ENCODE measurements at regions not wholly inside any gene's neighbourhood (a gene's known extent, or its start where the extent isn't known, plus 50 kb on each side); places are given as distances from the start of the nearest gene placed in this dataset.

DNA sequence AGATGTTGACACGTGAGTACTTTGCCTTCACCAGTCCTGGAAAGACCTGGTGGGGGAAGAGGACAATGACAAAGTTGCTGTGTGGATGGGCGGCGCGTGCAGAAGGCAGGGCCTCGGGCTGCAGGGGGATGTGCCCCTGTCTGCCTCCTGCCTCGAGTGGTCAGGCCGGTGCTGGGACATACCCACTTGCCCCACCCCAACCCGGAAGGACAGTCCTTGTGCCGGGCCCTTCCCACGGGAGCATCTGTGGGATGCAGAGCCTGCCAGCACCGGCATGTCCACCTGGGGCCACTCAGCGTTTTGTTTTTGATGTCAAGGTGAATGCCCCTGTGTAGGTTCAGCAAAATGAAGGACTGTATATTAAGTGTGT is 60.5 kb upstream of the BHLHE23 start:
- H3K9me3 ChIP-seq, result no peaks in the 10 kb centered on the region
- no peak for DNase-seq (ENCODE audit: extremely low spot score)
- peaks cover 0 to 99% (median 31%) of the 10 kb centered on the region in 4 donors for H3K27me3 ChIP-seq
- intact Hi-C loops (cut with DNase I), result no loop called here
- H3K4me3 ChIP-seq, result no peak overlapping the region
- peaks cover 0 to 14% (median 5%) of the 10 kb centered on the region in 4 donors for H3K4me1 ChIP-seq
- no peak overlapping the region for H3K27ac ChIP-seq (replicated peaks in 1 of 4)
- H3K36me3 ChIP-seq, result no peaks in the 10 kb centered on the region
- 76% methylated on average over 12 of the region's 12 CpGs for WGBS
- no peak for TF ChIP-seq EP300 (IDR thresholded peaks at IDR 0.05)
- TF ChIP-seq POLR2A (IDR thresholded peaks at IDR 0.05; ENCODE audit: low read depth), result no peak
- TF ChIP-seq, protein P1, sequence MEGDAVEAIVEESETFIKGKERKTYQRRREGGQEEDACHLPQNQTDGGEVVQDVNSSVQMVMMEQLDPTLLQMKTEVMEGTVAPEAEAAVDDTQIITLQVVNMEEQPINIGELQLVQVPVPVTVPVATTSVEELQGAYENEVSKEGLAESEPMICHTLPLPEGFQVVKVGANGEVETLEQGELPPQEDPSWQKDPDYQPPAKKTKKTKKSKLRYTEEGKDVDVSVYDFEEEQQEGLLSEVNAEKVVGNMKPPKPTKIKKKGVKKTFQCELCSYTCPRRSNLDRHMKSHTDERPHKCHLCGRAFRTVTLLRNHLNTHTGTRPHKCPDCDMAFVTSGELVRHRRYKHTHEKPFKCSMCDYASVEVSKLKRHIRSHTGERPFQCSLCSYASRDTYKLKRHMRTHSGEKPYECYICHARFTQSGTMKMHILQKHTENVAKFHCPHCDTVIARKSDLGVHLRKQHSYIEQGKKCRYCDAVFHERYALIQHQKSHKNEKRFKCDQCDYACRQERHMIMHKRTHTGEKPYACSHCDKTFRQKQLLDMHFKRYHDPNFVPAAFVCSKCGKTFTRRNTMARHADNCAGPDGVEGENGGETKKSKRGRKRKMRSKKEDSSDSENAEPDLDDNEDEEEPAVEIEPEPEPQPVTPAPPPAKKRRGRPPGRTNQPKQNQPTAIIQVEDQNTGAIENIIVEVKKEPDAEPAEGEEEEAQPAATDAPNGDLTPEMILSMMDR (IDR thresholded peaks at IDR 0.05), result no peak
- TF ChIP-seq POLR2AphosphoS5 (IDR thresholded peaks at IDR 0.05), result no peak

DNA sequence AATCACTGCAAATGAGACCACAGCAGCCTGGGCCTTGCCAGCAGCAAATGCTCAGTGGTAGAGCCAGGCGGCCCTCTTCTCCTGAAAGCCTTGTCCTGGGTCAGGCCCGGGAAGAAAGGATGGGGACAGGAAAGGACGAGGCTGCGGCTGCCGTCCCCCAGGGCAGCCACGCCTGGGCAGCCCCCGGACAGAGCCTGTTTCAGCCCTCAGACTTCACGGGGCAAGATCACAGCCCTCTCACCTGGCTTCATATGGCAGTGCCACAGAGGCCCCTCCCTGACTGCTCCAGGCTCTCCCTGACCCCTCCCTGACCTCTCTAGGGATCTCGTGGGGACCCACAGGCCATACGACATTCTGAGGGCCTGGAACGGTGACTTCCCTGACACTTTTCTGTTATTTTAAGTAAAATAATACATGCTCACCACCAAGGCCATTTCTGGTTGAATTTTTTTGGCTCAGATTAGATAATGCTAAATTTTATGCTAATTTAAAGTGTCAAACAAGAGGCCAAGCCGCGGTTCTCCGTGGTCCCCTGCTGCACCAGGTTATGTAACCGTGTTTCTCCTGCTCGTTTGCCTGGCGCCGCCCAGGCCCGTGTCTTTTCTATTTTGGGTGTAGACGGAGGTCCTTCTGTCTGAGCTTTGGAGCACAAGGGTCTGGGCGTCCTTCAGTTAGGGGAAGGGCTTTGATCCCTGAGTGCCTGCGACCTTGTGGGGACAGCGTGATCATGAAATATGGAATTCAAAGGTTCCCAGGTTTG is 59.9 kb upstream of the BHLHE23 start:
- TF ChIP-seq POLR2AphosphoS5 (IDR thresholded peaks at IDR 0.05), result no peak
- TF ChIP-seq EP300 (IDR thresholded peaks at IDR 0.05), result no peak
- TF ChIP-seq POLR2A (IDR thresholded peaks at IDR 0.05; ENCODE audit: low read depth), result no peak
- TF ChIP-seq, protein P1 (IDR thresholded peaks at IDR 0.05), result no peak
- Histone ChIP-seq H3K9me3 (no peaks in the 10 kb centered on the region), H3K4me3 (no peak overlapping the region), H3K36me3 (no peaks in the 10 kb centered on the region), H3K27me3 (peaks cover 0 to 98% (median 27%) of the 10 kb centered on the region in 4 donors), H3K27ac (replicated peaks in 1 of 4) (no peak overlapping the region), H3K4me1 (peaks cover 0 to 8% (median 3%) of the 10 kb centered on the region in 4 donors)
- 64% methylated on average over 17 of the region's 23 CpGs for WGBS
- intact Hi-C loops (cut with DNase I), result no loop called here
- no peak for DNase-seq (ENCODE audit: extremely low spot score)

DNA sequence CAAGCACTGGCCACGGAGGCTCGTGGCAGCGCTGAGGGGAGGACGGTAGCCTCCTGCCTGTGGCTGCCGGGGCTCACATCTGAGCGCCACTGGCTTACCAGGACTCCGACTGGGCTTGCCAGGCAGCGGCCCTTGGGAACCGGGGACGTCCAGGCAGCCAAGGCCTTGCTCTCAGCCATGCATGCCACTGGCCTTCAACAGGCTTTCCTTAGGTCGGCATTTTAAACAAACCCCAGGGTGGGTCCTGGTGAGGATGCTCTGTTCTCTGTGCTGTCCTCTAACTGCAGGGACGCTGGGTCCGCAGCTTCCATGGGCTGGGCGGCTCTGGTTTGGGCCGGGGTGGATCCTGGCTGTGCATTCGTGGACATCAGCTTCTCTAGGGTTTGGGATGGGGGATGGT is 59.1 kb upstream of the BHLHE23 start:
- Histone ChIP-seq H3K4me1 (peaks cover 0 to 5% (median 2%) of the 10 kb centered on the region in 4 donors), H3K4me3 (no peak overlapping the region), H3K27me3 (peaks cover 0 to 94% (median 21%) of the 10 kb centered on the region in 4 donors), H3K27ac (replicated peaks in 1 of 4) (no peak overlapping the region), H3K36me3 (no peaks in the 10 kb centered on the region), H3K9me3 (no peaks in the 10 kb centered on the region)
- WGBS, result 73% methylated on average over 10 of the region's 16 CpGs
- DNase-seq (ENCODE audit: extremely low spot score), result no peak
- TF ChIP-seq EP300 (IDR thresholded peaks at IDR 0.05) (no peak), POLR2AphosphoS5 (IDR thresholded peaks at IDR 0.05) (no peak), POLR2A (IDR thresholded peaks at IDR 0.05; ENCODE audit: low read depth) (no peak)
- TF ChIP-seq, protein P1 (IDR thresholded peaks at IDR 0.05), result no peak
- intact Hi-C loops (cut with DNase I), result no loop called here

DNA sequence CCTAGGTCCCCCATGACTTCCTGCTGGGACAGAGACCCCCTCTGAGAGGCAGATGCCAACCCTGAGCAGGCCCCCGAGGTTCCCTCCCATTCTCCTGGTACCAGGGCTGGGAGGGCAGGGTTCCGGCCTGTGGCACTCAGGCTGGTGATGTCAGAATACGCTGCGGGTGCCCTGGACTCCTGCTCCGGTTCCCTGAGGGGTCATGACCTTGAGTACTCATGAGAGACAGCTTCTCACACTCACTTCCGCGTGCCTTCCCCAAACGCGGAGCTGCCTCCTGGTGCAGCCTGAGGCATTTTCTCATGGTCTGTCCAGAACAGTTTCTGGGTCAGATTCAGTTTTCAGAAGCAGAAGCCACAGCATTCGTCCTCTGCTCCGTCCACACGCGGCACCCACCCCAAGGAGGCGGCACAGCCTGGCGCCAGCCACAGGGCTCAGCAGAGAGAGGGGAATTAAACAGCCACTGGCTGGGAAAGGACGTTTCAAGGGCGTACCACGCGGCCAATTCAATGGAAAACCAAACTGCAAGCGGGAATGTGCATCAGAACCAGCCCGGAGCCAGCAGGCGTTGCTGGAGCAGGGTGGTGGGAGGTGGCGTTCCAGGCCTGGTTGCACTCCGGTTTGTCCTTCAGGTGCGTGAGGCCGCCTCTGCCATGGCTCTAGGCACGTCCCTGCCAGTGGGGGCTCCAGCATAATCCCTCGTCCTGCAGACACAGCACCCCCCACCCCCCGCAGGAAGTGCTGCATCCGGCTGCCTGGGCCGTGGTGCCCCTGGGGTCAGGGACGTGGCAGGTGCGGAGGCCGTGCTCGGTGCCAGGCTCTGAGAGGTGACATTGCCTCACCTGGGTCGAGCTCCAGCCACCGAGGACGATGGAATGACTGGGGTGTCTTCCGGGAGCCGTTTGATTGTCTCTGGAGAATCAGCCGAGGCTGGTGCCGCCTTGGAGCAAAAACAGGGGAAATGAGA is 58.3 kb upstream of the BHLHE23 start:
- peaks cover 0 to 94% (median 18%) of the 10 kb centered on the region in 4 donors for H3K27me3 ChIP-seq
- no peak for TF ChIP-seq POLR2A (IDR thresholded peaks at IDR 0.05; ENCODE audit: low read depth)
- H3K4me3 ChIP-seq, result no peak overlapping the region
- H3K36me3 ChIP-seq, result no peaks in the 10 kb centered on the region
- intact Hi-C loops (cut with DNase I), result no loop called here
- no peak overlapping the region for H3K27ac ChIP-seq (replicated peaks in 1 of 4)
- H3K9me3 ChIP-seq, result no peaks in the 10 kb centered on the region
- 68% methylated on average over 27 of the region's 42 CpGs for WGBS
- peaks cover 0 to 5% (median 2%) of the 10 kb centered on the region in 4 donors for H3K4me1 ChIP-seq
- DNase-seq (ENCODE audit: extremely low spot score), result no peak

DNA sequence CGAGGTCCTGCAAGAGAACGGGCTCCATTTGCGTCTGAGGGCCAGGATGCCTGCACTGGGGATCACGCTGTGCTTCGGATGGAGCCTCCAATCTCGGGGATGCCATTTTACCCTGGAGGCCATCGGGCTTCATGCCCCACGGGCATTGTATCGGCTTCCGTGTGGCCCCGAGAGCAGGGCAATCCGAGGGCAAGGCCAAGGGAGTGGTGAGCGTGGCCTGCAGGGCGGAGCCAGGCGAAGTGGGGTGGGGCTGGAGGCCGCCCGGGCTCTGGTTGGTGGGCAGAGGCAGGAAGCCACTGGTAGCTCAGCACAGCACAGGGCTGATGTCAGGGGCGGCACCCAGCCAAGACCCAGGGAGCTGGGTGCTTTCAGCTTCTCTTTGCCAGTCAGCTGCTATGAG is 57.5 kb upstream of the BHLHE23 start:
- no peak for TF ChIP-seq EP300 (IDR thresholded peaks at IDR 0.05)
- TF ChIP-seq, protein P1 (IDR thresholded peaks at IDR 0.05), result no peak
- no peak for TF ChIP-seq POLR2AphosphoS5 (IDR thresholded peaks at IDR 0.05)
- TF ChIP-seq POLR2A (IDR thresholded peaks at IDR 0.05; ENCODE audit: low read depth), result no peak
- peaks cover 0 to 94% (median 18%) of the 10 kb centered on the region in 4 donors for H3K27me3 ChIP-seq

More for the DNA sequence above, 57.5 kb upstream of the BHLHE23 start:
- intact Hi-C loops (cut with DNase I), result no loop called here
- Histone ChIP-seq H3K36me3 (no peaks in the 10 kb centered on the region), H3K9me3 (no peaks in the 10 kb centered on the region), H3K4me3 (no peak overlapping the region), H3K4me1 (peaks cover 0 to 1% (median 0%) of the 10 kb centered on the region in 4 donors), H3K27ac (replicated peaks in 1 of 4) (no peak overlapping the region)
- 86% methylated on average over 14 of the region's 18 CpGs for WGBS
- no peak for DNase-seq (ENCODE audit: extremely low spot score)
